ENCODE measurements at regions not wholly inside any gene's neighbourhood (a gene's known extent, or its start where the extent isn't known, plus 50 kb on each side); places are given as distances from the start of the nearest gene placed in this dataset.
"Not testable (repeated sequence)": the region's sequence is repeated elsewhere in the genome, so short reads cannot be mapped to it uniquely, and the experiment has no call there.

GRCh38 chr1:3996846-3997705 lies 97.0 kb upstream of the C1orf174 start:
- no peak for TF ChIP-seq CTCF (IDR thresholded peaks at IDR 0.05; ENCODE audit: low read depth, low read length, missing control alignments)
- no peak for DNase-seq (ENCODE audit: extremely low read depth, low read depth)
- no peak overlapping the region for H3K4me3 ChIP-seq (replicated peaks; ENCODE audit: low read depth, low read length)

- no peak for TF ChIP-seq CTCF (IDR thresholded peaks at IDR 0.05; ENCODE audit: low read depth, low read length, missing control alignments)
- H3K4me3 ChIP-seq (replicated peaks; ENCODE audit: low read depth, low read length) = no peak overlapping the region
- DNase-seq (ENCODE audit: extremely low read depth, low read depth) = no peak
Measured at GRCh38 chr1:3998086-3998485, 98.0 kb upstream of the C1orf174 start.

GRCh38 chr1:3999514-3999913 lies 99.4 kb upstream of the C1orf174 start:
- H3K4me3 ChIP-seq (replicated peaks; ENCODE audit: low read depth, low read length); DNase-seq (ENCODE audit: extremely low read depth, low read depth): not testable (repeated sequence)

- H3K4me3 ChIP-seq (replicated peaks; ENCODE audit: low read depth, low read length) = no peak overlapping the region
- no peak for TF ChIP-seq CTCF (IDR thresholded peaks at IDR 0.05; ENCODE audit: low read depth, low read length, missing control alignments)
- DNase-seq (ENCODE audit: extremely low read depth, low read depth) = no peak
Measured at GRCh38 chr1:3999941-4000735, 100.1 kb upstream of the C1orf174 start.

- no peak for DNase-seq (ENCODE audit: extremely low read depth, low read depth)
- H3K4me3 ChIP-seq (replicated peaks; ENCODE audit: low read depth, low read length) = no peak overlapping the region
- TF ChIP-seq CTCF (IDR thresholded peaks at IDR 0.05; ENCODE audit: low read depth, low read length, missing control alignments) = no peak
Measured at GRCh38 chr1:4000811-4001251, 100.8 kb upstream of the C1orf174 start.

GRCh38 chr1:4001461-4001860 lies 101.4 kb upstream of the C1orf174 start:
- no peak overlapping the region for H3K4me3 ChIP-seq (replicated peaks; ENCODE audit: low read depth, low read length)
- DNase-seq (ENCODE audit: extremely low read depth, low read depth) = no peak
- TF ChIP-seq CTCF (IDR thresholded peaks at IDR 0.05; ENCODE audit: low read depth, low read length, missing control alignments) = no peak

- TF ChIP-seq CTCF (IDR thresholded peaks at IDR 0.05; ENCODE audit: low read depth, low read length, missing control alignments) = no peak
Measured at GRCh38 chr1:4002061-4002521, 102.0 kb upstream of the C1orf174 start.

More at GRCh38 chr1:4002061-4002521, 102.0 kb upstream of the C1orf174 start:
- no peak for DNase-seq (ENCODE audit: extremely low read depth, low read depth)
- no peak overlapping the region for H3K4me3 ChIP-seq (replicated peaks; ENCODE audit: low read depth, low read length)

Measured in HFF-Myc (cell line).